A172 (cell line): ENCODE measurements at regions not wholly inside any gene's neighbourhood (a gene's known extent, or its start where the extent isn't known, plus 50 kb on each side); places are given as distances from the start of the nearest gene placed in this dataset.

ENCODE experiments used
- DNase-seq: peaks from one replicate; pipeline ENCODE4 v3.0.0-alpha.2; 2015; ENCODE audit warnings: low spot score

DNA sequence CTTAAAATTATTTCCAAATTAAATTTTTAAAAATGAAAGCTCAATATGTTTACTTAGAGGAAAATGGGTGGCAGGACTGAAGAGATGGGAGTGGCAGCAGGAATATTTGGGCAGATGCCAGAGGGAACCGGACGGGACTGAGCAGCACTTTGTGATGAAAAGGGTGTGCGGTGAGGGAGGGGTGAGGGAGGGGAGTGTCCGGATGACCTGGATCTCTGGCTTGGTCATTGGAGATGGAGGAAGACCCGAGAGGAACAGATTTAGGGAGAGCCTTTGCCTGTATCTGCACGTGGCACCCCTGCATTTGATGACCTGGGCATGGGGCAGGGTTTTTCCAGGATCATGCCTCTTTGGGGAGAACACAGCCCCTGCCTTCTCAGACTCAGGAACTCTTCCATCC is 201.1 kb upstream of the MVB12B start:
- DNase-seq = no peak

DNA sequence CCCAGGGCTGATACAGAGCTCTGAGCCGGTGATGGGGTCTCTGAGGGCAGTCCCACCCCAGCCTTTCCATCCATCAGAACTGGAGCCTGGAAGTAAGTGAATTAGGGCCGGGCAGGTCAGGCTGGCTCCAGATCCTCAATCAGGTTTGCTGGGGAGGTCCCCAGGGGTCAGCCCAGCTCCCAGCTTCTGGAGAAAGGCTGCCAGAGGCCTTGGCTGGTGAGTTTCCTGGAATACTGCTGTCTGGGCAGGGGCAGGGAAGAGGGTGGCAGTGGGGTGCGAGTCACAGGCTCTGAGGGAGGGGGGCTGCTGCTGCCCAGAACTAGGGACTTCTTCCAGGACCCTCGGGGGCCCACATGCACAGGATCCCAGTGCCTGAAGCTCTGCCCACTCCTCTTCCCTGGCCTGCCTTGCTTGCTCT is 200.6 kb upstream of the MVB12B start:
- DNase-seq = no peak

DNA sequence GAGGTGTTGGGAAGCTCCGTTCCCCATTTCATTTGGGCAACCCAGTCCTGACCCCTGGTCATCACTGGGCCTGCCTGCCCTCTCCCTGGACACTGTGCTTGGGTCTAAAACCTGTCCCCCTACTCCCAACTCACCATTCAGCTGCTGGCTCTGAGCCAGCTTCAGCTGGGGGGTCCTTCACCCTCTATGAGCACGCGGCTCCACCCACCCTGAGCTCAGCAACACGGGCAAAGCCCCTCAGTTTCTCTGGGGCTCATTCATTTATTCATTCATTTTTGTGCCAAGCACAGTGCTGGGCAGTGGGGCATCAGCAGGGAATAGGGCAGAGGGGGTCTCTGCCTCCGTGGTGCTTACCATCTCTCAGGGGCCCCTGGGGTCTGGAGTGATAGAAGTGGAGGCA is 199.8 kb upstream of the MVB12B start:
- no peak for DNase-seq

DNA sequence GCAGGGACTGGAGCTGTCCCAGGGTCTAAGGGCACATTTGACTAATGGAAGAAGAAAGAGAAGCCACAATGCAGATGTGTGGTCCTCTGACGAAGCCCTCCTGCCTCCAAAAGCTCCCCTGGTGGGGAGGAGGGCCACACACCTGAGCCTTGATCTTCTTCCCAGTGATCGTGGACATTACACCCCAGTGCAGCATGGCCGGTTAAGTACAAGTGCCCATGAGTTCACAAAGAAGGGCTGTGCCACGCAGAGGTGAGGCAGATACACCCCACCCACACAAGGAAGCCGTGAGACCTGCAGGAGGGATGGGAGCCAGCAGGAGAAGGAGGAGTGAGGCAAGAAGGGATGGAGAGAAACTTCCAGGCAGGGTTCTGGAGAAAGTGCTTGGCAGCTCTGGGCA is 199.0 kb upstream of the MVB12B start:
- no peak for DNase-seq

DNA sequence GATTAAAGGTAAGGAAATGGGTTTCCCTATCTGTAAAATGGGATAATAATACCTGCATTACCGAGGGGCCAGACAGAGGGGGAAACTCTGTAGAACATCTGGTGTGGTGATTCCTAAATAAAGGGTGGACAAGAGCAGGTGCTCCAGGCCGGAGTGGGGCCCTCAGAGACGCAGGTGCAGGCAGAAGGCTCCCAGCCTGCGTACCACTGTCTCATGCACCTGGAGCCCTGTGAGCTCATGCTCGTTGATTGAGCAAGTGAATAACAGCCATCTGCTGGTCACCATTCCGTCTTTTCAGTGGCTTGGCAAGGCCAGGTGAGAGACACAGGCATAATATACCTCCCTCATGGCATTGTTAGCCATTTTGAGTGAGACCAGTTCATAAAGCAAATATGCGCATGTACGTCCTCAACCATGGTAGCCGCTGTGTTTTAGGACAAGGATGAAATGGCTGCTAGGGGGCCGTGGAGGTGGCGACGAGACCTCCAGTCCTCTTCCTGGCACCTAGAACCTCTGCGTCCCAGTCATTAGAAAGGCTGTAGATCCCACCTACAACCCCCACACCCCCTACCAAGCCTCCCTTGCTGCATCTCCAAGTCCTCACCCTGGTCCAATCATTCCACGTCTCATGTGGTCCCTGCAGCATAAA is 198.0 kb upstream of the MVB12B start:
- DNase-seq = no peak

DNA sequence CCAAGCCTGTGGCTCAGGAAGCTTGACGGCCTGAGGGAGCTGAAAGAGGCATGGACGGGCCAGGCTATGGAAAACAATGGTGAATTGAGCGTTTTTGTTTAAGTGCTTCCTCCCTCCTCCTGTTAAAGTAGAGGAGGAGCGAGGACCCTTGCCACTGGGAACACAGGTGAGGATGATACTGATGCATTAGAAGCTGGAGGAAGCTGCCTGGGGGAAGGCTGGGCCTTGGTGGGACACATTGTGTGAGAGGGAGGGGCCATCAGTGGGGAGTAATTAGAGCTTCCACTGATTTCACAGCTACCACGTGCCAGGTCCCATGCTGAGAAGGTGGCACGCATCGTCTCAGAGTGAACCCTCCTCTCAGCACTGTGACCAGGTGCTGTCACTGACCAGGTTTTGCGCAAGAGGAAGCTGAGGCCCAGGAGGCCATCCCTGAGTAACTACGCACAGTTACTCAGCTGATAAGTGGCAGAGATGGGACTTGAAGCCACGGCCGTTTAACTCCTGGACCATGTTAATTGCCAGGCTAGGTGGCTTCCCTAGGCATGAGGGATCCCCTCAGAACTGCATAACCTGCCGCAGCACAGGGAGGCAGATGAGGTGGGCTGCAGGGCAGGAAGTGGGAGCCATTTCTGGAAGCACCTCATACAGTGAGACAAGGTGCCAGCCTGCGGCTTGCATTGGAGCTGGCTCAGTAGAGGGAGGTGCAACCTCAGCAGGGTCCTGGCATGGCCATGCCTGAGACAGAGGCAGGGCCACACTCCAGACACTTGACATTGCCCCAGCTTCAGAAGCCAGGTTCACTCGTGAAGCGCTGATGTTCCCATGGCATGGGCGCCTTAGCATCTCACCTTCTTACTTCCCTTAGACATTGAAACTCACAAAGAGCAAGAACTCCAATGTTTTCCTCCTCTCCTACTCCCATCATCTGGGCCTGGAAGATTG is 195.3 kb upstream of the MVB12B start:
- DNase-seq = no peak

DNA sequence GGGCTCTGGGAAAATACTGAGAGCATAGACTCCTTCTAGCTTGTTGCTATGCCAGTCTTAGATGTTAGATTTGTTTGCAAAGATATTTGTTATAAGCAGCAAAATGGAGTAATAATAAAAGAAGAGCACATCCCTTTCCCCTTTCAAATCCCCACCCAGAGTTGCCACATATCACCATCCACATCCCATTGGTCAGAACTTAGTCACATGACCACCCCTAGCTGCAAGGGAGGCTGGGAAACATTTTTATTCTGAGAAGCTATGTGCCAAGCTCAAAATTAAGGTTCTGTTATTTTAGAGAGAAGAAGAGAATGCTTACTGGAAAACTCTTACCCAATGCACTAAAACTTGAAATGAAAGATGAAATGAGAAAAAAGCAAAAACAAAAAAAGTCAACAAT is 193.9 kb upstream of the MVB12B start:
- DNase-seq = no peak

DNA sequence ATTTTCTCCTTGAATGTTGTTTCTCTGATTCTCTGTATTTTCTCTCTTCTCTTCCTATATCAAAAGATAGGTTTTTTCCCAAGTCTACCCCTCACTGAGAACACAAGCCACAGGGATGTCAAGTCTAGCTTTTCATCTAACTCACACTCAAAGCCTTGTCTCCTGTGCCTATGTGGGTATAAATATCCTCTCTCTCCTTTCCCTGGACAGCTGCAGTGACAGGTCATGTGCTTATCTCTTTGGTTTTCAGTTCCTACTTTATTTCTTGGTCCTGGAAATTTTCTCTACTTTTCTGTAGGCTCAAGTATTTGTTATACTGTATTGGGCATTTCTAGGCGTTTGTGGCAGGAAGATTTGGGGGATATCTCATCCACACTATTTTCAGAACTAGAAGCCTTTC is 182.4 kb upstream of the MVB12B start:
- no peak for DNase-seq

DNA sequence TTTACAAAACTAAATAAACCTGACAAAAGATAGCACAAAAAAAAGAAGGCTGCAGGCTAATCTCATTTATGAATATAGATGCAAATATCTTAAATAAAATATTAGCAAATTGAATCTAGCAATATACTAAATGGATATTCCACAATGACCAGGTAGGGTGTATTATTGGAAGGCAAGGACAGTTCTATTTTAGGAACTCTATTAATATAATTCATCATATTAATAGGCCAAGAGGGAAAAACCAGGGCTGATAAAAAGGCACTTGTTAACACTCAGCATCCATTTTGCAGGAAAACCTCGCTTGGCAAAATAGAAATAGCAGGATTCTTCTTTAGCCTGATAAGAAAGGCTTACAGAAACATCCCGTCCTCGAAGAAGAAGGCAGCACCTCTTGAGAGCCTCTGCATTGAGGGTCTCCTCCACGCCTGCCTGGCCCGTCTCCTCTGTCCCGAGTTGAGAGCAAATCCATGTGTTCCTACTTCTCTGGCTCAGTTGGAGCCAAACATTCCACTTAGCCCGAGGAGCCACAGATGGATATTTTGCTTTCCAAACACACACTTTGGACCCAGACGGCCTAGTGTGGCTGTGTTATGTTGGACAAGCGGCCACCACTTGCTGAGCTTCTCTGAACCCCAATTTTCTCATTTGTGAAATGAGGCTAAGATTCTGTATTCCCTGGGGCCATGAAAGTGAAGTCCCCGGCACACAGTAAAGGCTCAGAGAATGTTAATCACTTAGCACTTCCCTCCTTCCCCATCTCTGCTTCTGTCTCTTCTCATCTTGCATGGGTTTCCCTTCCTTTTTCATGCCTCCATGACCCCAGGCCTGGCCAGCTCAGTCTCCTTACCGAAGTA is 181.8 kb upstream of the MVB12B start:
- no peak for DNase-seq

DNA sequence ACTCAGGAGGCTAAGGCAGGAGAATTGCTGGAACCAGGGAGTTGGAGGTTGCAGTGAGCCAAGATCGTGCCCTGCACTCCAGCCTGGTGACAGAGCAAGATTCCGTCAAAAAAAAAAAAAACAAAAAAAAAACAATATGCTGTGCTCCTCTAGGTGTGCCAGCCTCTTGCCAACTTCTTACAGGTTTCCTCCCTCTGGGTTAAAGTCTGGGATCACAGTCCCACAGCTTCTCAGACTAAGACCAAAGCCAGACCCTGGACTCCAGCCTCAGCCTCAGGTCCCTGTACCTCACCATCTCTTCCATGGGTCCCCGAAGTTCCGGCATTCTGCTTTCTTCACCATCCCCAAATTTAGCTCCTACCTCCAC is 180.8 kb upstream of the MVB12B start:
- no peak for DNase-seq

DNA sequence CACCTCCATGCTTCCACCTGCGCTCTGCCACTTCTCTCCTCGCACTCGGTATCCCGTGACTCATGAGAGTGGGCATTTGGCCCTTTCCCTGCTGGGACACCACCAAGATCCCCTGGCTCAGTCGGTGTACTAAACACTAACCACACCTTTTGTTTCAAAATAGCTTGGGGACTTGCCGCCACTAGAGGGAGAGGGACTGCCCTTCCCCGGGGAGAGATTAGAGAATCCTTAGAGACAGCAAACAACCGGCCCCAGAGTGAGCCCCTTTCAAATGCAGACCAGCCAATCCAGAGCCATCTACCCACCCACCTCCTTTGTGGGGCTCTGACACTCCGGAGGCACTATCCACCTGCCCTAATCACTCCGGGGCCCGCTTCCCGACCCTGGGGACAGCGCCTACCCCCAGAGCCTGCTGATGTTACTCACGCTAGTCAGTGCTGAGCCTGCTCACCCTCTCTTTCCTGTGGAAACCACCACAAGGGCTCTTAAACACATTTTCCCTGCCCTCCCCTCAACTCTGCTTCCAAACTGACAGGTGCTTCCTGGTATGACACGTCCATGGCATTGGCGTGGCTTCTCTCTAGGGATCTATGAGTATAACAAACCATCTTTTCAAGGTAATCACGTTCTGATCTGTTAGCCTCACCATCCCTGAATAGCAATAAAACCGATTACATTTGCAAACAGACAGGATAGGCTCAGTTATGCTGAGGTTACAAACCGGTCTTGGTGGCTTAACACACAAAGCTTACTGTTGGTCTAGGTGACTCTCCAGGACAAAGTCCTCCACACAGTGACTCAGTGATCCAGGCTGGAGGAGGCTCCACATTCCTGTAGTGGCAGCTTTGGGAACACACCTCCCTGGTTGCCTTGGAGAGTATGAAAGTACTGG is 180.1 kb upstream of the MVB12B start:
- DNase-seq = peak; percentile 19

DNA sequence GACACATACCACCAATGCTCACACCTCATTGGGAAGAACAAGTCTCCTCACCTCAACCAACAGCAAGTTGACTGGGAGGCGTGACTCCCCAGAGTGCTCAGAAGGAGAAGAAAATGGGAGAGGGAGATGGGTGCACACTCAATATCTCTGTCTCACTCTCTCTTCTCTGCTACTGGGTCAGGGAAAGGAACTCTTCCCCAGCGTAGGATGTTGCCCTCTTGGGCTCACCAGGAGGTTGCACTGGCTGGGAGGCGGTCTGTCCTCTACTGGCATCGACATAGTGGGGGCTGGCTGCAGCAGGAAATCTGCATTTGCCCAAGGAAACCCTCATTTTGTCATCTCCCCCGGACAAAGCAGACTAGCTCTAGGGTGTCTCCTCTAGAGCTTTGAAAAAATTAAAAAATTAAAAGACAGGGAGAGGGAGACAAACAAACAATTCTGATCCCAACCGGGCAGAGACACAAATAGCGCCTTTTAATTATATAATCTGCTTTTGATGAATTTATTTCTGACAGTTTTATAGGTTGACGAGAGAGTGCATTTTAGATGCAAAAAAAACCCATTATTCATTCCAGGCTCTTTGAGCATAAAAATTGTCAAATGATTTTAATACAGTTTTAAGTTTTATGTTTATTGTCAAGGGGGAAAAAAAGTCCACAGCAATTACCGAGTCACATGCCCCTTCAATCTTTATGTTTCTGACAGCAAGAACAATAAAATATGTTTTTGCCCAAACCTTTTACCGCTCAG is 179.3 kb upstream of the MVB12B start:
- DNase-seq = no peak

DNA sequence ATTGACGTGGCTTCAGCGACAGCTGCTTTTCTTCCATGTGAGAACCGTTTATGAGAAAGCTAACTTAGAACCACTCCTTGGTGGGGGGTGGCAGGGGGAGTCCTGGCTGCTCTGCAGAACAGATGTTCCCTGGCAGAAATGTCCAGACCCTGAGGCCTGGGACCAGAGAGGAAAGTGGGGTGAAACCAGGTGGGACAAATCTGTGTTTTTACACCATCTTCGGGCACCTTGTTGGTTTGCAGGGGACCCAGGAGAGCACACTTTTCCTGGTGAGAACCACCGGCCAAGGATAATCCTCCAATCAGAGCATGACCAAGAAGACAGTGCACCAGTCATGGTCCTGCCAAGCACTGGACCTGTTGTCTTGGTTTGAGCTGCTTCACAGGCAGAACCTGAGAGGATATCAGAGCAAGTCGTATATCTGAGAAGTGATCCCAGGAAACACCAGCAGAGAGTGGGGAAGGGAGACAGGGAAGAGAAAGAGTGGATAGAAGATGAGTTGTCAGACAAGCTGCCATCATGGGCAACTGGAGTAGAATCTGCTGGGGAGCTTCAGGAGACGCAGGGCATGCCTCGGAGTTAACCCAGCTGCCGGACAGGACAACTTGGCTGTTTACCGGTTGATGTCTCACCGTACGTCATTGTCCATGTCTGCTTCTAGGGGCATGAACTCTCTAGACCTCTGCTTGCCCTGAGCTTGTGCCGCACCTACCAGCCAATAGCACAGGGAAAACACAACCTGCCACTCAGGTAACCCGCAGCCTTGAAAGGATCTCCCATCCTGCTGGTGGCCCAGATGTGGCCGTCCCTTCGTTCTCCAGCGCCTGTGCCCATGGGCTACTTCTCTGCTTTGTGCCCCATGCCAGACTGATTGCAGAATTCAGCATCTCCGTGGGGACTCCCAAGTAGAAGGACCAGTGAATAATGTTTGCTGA is 178.4 kb upstream of the MVB12B start:
- no peak for DNase-seq

DNA sequence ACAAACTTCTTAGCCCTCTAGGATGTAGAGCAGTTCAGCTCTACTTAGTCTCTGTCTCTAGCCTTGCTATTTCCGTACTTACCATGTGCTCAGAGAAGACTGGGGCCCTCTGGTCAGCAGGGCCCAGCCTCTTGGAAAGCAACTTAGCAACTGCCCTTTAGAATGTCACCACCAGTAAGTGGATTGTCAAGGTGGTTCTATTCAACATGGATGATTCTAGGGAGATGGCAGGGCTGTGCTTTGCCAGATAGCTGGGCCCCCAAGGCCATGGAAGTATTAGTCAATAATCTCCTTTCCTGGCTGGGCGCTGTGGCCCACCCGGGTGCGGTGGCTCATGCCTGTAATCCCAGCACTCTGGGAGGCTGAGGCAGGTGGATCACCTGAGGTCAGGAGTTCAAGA is 177.6 kb upstream of the MVB12B start:
- no peak for DNase-seq

DNA sequence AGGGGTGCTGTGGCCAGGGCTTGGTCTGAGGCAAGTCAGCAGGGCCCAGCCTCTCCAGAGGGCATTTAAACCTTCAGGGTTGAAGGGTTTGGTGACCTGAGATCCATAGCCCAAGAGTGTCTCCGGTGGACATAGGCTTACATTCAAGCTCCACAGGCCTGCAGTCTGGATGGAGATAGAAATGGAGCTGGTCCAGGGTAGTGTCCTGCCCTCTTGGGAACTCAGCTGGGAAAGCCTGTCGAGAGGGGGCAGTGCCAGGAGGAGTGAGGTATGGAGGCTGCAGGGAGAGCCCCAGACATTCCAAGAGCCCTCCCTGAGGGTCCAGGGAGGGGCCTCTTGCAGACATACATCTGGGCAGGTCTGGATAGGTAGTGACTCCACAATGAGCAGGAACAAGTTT is 177.0 kb upstream of the MVB12B start:
- DNase-seq = no peak

DNA sequence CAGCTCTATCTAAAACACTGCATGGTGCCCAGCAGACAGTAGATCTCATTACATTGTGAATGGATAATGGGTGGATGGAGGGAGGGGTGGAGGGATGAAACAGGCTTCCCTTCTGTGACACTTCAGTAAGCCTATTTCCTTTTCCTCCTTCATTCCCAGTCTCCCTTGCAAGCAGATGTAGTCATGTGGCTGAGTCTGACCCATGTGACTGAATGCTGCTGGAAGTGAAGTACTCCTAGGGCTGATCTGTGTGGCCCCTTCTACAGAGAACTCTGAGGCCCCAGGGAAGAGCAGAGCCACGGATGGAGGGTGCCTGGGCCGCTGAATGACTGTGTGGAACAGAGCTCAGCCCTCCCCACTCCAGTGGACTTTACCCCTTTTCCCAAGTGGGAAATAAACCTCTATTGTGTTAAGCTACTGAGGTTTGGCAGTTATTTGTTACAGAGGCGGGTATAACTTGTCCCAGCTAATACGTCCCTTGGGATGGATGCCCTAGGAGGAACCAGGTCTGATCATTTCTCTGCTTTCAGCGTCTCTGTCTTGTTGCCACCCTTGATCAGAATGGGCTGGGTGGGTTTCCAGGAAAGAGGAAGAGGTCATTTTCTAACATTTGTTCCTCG is 176.1 kb upstream of the MVB12B start:
- DNase-seq = no peak

DNA sequence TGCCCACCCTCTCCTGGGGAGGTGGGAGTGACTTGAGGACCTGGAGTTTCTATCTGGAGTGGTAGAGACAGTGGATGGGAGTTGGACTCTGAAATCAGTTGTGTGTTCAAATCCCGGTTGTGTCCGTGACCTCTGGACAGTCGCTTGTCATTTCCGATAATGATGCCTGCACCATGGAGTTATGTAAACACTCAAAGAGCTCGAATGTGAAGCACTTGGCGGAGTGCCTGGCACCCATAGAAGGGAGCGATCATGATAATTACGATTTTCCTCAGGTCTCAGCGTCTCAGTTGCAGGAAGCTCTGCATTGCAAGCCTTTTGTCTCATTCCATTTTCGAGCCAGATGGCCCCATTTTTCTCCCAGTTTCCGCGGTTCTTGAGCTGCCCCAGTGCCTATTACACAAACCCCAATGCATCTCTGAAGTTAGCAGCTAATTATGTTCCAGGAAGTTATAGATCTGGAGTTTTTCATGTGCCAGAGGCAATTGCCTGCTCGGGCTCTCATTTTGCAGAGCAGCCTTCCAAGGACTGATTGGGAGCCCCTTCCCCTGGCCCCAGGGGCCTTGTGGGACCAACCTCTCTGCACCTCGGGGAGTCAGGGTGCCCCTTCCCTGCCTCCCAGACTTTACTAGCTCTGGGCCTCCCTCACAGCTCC is 175.5 kb upstream of the MVB12B start:
- no peak for DNase-seq

DNA sequence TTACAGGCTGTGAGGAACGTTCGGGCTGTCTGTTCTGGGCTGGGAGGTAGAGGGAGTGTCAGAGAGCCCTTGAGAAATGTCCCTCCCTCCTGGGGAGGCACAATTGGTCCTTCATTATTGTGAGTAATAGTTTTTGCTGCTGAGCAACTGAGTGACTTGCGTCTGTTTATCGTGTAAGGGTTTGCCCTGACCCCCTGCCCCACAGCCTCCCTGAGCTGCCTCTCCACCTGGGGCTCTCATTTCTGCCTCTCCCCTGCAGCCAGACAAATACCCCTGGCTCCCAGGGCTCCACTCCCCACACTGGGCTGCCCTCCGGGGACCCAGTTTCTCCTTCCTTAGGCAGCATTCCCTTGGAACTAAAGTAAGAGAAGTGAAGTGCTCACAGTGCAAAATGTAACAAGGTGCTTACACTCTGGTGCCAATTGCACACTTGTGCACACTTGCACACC is 174.9 kb upstream of the MVB12B start:
- no peak for DNase-seq
